NCI-H446 treated with DMSO at 0.1 percent for 48 hours (cell line): ENCODE measurements at regions not wholly inside any gene's neighbourhood (a gene's known extent, or its start where the extent isn't known, plus 50 kb on each side); places are given as distances from the start of the nearest gene placed in this dataset.
A peak's percentile ranks its signal among the peaks of the same experiment; 100 is the strongest.

ENCODE experiments used
- DNase-seq: peaks from one replicate; lab custom pipeline; 2025; lab: John Stamatoyannopoulos, UW

DNA sequence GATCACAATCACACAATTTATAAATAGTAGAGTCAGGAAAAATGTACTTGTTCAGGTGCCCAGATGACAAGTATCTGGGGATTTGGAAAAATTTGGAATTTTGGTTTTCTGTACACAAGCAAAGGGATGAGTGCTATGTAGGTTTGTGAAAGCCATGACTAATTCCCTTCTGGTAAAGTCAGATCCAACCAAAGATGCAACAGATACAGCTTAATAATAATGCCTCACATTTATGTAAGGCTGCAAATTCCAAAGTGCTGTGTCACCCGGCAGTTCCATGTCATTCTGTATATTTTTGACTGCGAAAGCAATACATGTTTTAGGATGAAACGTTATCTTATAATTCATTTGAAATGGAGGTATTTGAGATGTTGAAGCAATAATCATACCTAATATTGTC is 102.7 kb upstream of the AGBL1 start:
- no peak for DNase-seq

DNA sequence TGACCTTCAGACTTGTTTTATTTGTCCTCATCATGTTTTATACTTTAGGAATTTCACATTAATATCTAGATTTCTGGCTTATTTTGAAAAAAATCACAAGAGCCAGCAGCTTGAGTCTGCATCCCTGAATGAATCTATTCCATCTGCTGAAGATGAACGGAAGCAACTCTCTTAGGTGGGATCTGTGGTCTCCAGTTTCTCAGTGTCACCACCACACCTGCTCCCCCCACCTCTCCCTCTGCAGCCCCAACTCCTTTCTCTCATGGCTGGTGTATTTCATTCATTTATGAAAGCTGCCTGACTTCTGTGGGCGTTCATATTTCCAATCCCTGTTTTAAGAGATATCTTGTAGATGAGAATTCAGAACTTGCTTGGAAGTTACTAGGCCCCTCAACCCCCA is 102.1 kb upstream of the AGBL1 start:
- DNase-seq: no peak

DNA sequence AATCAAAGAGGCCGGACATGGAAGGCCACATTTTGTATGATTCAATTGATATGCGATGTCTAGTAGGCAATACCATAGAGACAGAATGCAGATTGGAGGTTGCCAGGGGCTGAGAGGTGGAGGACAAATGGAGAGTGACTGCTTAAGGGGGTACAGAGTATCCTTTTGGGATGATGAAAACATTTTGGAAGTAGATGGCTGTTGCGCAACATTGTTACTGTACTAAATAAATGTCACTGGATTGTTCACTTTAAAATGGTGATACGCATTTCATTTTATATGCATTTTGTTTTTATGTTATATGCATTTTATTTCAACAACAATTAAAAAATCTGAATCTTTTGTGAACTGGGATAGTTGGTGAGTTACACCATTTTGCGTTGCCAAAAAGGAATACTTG is 99.7 kb upstream of the AGBL1 start:
- DNase-seq: no peak

DNA sequence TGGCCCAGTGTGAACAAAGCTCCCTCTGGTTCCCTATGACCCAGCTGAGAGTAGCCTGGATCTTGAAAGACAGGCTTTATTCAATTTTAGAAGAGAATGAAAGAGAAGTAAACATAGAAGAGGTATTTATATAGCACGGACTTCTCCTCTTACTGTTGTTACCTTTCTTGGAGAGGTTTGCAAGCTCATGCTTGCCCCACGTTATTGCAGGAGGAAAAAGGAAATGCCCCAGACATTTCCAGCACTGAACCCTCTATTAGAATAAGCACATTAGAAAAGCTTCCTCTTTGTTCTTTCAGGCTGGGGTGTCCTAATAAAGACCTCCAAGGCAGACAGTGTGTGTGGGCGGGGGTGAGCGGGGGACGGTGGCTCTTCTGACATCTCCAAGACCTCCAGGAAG is 98.7 kb upstream of the AGBL1 start:
- no peak for DNase-seq

DNA sequence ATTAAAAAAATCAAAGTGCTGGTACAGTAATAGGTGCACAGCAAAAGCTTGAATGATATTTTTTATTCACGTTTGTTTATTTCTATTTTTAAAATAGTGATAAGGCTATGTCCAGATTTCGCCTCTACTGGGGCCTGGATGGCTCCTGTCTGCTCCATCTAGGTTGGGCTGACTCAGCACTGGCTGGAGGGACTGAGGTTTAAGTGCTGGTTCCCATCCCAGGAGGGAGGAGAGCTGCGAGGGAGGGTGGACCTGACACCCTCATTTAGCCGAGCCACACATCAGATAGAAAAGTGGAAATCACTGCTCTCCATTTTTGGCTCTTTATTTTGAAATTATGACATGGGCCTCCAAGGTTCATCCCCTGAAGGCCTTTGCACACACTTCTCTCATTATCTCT is 95.4 kb upstream of the AGBL1 start:
- DNase-seq: no peak

DNA sequence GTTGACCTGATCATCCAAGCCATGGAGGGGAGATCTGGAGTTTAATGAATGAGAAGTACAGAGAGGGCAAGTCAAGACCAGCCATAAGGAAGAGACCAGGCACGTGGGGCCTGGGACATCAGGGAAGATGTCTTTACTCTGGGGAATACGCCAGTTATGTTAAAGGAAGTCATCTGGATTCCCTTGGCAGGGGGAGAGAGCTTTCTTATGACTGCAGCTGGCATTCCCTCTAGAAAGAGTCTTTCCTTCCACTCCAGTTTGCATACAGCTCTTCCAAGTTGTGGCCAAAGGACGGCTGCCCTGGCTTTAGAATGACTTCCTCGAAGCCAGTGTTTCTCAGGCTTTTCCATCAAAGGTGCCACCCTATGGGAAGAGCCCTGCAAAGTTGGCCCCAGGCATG is 93.6 kb upstream of the AGBL1 start:
- peak; percentile 32 for DNase-seq

DNA sequence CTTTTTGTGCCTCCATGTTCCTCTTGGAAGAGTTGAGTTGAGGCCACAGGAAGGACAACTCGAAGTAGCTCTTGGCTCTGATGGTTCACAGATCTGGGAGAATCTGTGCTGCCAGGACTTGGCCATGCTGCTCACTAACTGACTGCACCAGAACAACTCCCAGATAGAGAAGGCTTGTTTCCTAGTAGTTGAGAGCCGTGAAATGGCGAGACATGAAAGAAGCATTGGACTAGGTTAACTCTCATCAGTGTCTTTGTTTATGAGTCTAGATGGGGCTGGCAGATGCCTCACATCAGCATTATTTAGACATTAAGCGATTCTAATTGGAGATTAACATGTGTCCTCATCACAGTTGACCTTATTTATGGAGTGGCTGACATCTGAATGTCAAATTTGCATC is 92.9 kb upstream of the AGBL1 start:
- DNase-seq: peak; percentile 22

DNA sequence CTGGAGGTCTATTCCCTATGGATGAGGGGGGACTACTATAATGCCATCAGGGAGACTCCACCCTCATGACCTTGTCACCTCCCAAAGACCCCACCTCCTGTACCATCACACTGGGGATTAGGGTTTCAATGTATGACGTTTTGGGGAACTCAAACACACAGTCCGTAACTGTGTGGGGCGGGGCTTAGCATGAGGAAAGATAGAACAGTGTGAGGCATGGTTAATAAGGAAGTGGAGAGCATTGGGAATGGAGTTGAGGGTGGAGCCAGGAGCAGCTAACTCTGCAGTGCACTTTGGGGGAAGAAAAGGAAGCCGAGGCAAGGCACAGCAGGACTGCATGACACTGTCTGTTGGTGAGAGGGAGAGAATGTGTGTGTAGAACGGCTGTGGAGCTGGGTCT is 90.9 kb upstream of the AGBL1 start:
- DNase-seq: no peak

DNA sequence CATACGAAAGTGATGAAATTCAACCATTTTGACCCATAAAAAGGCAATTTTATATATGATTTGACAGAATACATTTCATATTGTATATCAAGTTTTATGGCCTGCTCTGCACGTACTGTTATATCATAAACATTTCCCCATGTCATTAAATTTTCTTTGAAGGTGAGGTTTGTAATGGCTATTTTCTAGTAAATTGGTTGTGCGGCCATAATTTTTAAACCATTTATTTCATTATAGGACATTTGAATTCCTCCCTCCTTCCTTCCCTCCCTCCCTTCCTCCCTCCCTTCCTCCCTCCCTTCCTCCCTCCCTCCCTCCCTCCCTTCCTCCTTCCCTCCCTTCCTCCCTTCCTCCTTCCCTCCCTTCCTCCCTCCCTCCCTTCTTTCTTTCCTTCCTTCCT is 87.4 kb upstream of the AGBL1 start:
- DNase-seq: no peak

DNA sequence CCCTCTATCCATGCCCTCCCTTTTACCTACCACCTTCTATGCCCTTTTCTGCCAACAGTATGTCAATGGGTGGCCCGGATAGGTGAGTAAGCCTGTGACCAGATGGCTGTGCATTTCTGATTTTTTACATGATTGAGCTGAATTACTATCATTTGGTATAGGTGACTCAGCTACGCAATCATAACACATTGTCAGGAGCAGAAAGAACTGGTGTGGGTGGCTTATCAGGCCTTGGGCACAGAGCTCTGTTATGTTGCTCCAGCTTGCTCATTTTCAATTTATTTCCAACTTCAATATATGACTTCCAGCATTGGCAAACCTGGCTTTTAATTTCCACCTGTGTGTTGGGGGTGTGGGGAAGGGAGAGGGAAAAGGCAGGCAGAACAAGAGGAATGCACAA is 86.6 kb upstream of the AGBL1 start:
- DNase-seq: no peak

DNA sequence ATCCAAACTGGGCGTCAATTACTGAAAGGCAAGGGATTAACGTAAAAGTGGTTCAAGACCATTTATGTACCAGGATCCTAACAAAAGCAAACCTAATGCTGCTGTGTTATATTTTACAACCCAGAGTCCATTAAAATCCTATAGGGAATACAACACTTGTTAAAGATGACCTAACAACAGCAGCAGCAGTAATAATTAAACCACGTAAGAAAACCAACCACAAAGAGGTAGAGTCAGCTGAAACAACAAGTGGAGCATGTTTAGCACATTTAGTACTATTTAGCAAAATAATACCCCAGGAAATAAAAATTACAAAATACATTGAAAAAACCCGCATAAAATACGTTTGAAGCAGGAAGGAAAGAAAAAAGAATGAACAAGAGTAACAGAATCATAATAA is 82.1 kb upstream of the AGBL1 start:
- DNase-seq: no peak

DNA sequence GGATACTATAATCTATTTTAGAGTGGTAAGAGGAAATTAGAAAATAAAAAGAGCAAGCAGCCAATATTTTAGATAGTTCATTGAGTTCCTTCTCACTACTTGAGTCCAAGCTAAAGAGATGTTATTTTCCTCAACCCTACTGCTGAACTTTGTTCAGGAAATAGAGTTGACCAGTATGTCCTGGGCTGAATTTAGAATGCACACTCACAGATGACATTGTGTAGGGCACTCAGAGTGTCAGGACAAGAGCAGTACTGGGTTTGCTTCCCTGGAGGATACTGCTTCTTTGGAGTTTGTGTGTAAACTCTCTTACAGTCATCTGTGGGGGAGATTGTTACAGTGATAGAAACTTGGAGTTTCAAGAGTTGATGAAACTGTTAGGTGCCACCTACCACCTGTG is 80.0 kb upstream of the AGBL1 start:
- DNase-seq: no peak

DNA sequence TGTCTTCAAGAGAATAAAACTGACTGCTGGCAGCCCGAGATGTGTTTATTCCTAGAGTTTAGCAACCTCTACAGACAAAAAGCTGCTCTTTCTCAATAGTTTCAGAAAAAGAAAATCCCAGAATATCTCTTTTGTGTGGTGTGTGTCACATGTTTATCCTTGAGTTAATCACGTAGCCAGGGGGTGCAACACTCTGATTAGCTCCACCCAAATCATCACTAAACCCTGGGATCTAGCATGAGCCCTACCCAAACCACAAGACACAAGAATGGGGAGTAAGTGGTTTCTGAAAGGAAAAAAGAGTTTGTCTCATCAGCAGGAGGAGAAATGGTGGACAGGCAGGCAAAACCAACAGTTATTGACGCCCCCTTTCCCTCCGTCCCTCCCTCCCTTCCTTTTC is 78.5 kb upstream of the AGBL1 start:
- no peak for DNase-seq

DNA sequence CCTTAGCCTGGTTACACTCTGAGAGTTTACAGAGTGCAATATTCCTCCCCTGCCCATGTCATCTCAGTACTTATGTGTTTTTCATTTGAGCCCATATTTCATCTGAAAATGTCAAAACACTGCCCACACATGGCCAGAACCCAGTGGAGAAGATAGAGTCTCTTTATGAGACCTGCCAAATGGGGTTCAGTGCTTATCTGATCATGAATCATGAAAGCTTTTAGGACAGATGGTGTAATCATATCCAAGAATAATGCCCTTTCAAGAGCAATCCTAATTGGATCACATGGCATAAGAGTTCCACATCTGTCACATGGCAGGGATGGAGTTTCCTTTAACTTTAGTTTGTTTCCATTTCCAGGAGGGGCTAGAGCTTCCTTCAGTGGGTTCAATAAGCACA is 77.2 kb upstream of the AGBL1 start:
- peak; percentile 90 for DNase-seq

DNA sequence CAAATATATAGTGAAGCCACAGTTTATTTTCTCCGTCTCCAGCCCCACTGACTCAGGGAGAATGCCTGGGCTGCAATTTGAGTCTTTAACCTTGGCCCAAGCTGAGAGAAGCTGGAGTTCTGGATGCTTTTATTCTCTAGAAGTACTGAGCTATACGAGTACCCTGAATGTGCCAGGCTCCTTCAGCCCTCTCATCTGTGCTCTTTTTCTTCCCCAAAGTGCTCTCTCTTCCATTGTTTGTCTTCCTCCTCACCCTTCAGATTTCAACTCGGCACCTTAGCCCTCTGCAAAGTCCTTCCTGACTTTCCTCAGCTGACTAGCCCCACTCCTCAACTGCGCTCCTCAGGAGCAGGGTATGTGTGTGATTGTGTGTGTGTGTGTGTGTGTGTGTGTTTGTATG is 75.6 kb upstream of the AGBL1 start:
- DNase-seq: no peak

DNA sequence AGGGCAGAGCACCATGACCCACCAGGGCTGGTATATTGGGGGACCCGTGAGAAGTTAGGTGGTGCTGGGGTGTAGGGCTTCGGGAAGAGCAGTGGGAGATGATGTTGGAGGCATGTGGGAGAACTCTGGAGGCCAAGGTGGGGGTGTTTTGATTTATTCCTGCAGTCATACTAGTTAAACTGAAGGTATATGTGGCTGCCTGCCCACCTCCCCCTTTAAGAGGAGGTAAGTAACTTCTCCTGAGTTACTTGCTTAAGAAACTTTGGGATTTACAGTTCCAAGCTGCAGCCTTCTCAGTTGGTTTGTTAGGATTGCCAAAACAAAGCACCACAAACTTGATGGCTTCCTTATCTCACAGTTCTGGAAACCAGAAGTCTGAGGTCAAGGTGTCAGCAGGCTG is 73.1 kb upstream of the AGBL1 start:
- no peak for DNase-seq

DNA sequence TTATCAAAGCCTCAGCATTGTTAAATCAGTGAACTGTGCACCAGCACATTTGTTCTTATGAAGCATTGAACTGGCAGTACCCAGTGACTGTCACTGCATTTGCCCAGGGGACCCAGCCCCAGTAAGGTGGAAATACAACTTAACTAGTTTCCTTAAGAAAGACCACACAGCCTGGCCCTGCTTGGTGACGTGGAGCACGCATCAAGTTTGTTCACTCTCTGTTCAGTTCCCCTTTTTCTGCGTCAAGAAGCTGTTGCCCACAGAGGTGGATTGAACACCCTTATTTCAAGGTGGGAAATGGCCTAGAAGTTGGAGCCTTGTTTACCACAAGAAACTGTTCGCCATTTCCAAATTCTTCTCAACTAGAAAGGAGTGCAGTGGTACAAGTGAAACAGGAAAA is 69.9 kb upstream of the AGBL1 start:
- no peak for DNase-seq

DNA sequence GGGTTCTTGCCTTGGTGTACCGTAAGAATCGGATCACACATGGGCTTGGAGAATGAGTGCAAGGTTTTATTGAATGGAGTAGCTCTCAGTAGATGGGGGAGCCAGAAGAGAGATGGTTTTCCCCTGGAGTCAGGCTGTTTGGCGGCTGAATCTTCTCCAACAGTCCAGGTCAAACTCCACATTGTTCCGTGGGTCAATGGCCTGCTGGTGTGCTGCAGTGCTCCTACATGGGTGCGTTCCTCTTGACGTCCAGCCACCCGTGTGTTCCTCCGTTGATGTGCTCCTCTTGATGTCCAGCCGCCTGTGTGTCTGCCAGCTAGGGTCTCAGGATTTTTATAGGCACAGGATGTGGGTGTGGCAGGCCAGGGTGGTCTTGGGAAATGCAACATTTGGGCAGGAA is 69.3 kb upstream of the AGBL1 start:
- DNase-seq: no peak

DNA sequence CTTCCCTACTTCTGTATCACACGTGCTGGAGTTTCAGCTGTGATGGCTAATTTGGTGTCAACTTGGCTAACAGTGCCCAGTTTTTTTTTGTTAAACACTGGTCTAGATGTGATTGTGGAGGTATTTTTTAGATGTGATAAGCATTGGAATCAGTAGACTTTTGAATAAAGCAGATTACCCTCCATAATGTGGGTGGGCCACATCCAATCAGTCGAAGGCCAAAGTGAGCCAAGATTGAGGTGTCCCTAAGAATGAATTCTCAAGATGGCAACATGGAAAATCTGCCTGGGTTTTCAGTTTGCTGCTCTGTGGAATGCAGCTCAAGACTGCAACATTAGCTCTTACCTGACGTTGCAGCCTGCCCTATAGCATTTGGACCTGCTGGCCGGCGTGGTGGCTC is 68.8 kb upstream of the AGBL1 start:
- no peak for DNase-seq

DNA sequence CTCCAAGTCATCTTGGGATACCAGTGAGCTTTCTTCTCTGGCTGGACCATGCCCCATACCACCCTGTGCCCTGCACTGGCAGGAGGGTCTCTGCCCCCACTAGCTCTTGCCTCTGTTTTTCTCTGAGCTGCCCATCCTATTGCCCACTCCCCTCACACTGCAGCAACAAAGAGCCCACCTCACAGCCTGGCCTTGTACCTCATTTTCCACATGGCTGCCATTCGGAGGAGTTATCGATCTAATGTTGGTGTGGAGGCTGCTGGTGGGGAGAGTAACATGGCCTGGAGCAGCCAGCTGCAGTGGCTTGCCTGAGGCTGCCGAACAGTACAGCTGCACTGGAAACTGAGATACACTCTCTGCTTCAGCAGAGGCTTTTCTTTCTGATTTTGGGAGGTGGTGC is 65.7 kb upstream of the AGBL1 start:
- no peak for DNase-seq

DNA sequence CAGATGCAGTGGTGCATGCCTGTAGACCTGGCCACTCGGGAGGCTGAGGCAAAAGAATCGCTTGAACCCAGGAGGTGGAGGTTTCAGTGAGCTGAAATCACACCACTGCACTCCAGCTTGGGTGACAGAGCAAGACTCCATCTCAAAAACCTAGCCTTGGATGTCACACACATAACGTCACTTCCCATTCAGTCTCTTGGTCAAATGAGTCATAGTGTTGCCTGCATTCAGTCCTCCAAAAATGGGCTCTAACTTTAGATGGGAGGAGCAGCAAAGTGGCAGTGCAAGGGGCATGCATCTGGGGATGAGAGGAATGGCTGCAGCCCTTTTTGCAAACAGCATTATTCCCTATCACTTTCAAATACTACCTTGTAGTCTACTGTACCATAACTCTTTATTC is 62.9 kb upstream of the AGBL1 start:
- DNase-seq: no peak

DNA sequence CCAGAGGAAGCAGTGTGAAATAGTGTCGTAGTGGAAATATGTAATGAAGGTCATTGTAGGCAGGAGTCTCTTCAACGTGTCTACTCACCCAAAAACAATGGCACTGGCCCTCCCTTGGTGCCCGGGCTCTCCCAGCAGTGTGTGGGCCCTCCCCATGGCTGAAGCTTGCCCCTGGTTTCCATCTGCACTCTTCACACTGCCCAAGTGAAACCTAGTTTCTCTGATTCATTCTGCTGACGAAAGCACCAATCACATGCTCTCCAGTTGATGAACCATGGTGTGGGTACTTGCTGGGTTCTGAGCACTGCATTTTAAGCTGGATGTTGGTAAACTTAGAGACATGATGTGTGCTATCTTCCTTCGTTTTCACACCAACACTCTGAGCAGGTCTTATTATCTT is 61.0 kb upstream of the AGBL1 start:
- DNase-seq: no peak

DNA sequence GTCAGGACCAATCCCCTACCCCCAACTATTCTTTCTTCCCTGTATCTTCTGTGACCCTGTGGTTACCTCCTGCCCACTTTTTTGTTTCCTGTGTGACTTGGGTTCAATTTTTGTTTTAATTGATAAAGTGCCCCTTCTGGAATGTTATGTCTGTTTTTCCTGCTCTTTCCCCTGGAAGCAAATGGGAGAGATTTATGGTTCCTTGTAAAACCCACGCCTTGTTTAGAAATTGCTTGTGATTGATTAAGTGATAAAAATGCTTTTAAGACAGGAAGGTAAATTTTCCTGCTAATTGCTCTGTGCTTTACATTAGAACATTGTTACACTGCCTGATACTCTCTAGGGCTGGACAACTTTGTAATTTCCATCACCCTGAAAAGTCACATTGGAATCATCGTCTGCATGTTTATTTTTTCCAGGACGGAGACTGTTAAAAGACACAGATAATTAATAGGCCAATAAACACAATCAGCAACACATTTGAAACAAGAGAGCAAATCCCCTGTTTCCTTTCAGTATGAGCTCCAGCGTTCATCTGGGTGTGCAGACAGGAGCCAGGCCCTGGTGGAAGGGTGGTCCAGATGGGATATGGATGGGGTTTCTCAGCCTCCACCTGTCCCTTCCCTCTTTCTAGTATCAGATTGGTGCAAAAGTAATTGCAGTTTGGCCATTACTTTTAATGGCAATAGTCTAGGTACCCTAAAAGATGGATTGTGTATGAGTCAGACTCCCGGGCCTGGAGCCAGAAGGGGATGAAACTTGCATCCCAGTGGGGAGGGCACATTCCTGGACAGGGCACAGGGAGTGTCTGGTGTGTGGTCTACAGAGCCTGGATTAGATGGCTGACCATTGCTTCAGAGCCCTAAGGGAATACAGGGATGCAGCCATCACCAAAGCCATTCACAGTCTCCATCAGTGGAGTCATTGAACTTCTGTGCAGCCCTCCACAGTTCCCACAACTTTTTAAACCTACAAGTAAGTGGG is 58.1 kb upstream of the AGBL1 start:
- no peak for DNase-seq

DNA sequence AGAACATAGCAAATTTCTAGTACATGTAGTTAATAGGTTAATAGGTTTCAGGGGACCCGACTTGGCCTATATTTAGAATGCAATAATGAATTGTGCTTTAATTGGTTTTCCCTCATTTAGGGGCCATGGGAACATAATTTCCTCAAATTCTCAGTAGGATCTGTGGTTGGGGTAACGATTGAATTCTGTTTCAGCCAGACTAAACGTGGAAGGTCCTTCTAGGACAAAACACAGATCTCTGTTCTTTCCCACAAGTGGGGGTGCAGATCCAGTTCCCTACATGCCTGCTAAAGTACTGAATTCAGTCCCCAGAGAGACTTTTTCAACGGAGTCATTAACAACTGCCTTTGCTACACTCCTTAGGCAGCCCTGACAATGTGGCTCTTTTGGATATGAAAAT is 50.7 kb upstream of the AGBL1 start:
- no peak for DNase-seq
